Sciatic nerve (tissue), 2 donors: ENCODE measurements at regions not wholly inside any gene's neighbourhood (a gene's known extent, or its start where the extent isn't known, plus 50 kb on each side); places are given as distances from the start of the nearest gene placed in this dataset.
"Not testable (repeated sequence)": the region's sequence is repeated elsewhere in the genome, so short reads cannot be mapped to it uniquely, and the experiment has no call there.

ENCODE experiments used
- ATAC-seq: fragments of 200-7000 bp; cut with Tn5 transposase; one replicate; pipeline ENCODE4 v1.9.1; 2020; ENCODE audit warnings: mild to moderate bottlenecking, moderate library complexity
- DNase-seq: peaks from one replicate; pipeline ENCODE4 v3.0.0-alpha.2; 2020; ENCODE audit warnings: low spot score
- intact Hi-C: fragments of 100-400 bp; cut with DNase I; formaldehyde crosslinking; loops from one replicate; pipeline ENCODE4 v1.14.2; 2022
- donor health status: DM: no; HTN: no; CAD: no.
- donor health status: DM: no; HTN: no; CAD: no.

DNA sequence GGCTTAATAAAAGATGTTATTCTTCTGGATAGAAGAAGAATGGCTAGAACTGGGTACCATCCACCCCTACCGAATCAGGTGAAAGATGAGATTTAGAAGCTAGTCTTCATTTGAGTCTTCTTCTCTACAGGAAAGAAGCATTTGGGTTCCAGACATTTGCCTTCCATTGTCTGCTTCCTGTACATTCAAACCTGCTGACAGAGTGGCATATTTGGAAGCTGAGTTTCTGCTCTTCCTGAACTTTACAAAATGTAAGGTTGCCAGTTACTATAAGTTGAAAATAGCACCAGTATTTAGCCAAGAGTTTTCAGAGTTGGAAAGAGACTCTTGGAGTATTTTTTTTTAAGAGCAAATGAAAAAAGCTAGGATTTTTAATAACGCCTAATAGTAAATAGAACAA, 525.4 kb upstream of the TLE4 start:
- DNase-seq (no peak), ATAC-seq (no peak)
- intact Hi-C loops, result no loop called here

DNA sequence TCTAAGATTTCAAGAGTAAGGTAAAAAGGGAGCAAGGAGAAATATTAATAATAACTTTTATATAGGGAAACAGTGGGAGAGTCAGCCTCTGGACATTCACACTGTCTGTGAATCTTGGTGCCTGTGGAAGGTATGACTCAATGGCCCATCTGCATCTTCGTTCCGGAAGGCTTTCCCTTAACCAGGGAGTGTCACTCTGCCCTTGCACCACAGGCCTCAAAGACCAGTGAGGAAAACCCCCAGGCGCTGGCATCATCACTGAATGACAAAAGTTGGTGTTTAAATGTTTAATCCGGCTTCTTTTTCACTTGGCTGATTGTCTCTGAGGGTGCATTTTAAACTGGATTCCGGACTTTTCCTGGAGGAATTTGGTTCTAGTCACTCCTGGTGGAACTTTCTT, 522.4 kb upstream of the TLE4 start:
- DNase-seq, result no peak
- no peak for ATAC-seq
- intact Hi-C loops, result no loop called here

DNA sequence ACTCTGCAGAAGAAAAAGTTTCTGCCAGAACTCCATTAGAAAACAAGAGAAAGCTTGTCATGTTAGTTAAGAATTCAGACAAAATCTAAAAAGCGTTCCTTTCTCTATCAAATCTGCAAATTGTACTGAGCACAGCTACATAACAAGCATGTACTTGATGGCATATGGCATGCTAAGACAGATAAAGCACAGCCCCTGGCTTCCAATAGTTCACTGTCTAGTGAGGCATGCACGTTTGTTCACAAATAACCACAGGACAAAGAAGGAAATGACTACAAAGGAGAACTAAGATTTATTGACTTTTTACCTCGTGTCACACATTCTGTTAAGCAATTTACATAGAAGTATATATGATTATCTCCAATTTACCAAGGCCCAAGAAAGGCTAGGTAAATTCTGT, 518.2 kb upstream of the TLE4 start:
- DNase-seq (no peak), ATAC-seq (no peak)
- intact Hi-C loops, result no loop called here

DNA sequence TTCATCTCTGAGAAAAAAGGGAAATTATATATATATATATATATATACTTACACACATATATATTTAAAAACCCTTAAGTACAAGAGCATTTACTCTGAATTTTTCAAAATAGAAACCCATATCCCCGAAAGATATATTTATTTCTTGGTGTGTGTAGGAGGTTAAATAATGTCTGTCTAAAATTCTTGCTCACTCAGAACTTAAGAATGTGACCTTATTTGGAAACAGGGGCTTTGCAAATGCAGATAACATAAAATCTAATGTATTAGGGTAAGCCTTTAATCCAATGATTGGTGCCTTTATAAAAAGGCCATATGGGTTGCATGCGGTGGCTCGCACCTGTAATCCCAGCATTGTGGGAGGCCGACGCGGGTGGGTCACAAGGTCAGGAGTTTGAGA, 517.3 kb upstream of the TLE4 start:
- no peak for ATAC-seq
- DNase-seq, result no peak
- intact Hi-C loops, result no loop called here

DNA sequence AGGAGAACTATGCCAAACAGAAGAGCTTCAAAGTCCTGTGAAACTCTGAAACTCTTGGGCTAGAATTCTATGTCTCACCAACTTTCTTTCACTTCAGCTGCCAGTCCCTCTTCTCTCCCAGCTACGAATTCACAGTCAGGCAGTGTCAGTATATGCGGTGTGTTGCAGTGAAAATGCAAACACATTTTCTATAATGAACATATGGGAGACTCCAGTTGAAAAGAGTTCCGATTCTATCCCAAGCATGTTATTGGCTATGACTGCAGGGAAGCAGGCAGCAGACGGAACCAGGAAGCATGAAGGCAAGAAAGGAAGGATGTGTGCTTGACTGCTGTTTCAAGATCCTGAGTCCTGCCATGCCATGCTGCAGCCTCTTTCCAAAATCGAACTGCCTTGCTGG, 515.7 kb upstream of the TLE4 start:
- no peak for ATAC-seq
- no peak for DNase-seq
- intact Hi-C loops, result no loop called here

DNA sequence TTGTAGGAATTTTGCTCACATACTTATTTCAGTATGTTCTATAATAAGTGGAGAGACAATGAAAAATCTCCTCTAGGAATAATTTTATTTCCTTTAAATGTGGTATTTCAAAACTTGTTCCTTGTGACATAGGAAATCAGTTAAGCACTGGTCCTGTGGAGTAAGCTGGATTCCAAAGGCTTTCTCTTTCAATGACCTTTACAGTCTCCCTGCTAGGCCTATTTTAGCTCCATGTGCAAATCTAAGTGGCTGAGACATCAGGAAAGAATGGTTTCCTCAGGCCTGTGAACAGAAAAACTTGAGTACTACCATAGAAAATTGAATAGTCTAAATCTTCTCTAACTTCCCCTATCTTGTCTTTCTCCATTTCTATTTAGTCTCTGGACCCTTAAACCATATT, 514.2 kb upstream of the TLE4 start:
- intact Hi-C loops, result no loop called here
- DNase-seq, result no peak
- ATAC-seq, result no peak

DNA sequence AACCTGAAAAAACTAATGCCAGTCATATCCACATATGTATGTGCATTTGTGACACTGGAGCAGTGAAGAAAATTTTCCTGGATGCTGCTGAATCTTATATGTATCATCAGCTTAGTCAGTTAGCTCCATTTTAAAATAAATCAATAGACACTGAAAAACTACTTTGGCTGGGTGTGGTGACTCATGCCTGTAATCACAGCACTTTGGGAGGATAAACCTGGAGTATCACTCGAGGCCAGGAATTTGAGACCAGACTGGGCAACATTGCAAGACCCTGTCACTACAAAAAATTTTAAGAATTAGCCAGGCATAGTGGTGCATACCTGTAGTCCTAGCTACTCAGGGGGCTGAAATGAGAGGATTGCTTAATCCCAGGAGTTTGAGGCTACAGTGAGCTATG, 511.0 kb upstream of the TLE4 start:
- no peak for ATAC-seq

DNA sequence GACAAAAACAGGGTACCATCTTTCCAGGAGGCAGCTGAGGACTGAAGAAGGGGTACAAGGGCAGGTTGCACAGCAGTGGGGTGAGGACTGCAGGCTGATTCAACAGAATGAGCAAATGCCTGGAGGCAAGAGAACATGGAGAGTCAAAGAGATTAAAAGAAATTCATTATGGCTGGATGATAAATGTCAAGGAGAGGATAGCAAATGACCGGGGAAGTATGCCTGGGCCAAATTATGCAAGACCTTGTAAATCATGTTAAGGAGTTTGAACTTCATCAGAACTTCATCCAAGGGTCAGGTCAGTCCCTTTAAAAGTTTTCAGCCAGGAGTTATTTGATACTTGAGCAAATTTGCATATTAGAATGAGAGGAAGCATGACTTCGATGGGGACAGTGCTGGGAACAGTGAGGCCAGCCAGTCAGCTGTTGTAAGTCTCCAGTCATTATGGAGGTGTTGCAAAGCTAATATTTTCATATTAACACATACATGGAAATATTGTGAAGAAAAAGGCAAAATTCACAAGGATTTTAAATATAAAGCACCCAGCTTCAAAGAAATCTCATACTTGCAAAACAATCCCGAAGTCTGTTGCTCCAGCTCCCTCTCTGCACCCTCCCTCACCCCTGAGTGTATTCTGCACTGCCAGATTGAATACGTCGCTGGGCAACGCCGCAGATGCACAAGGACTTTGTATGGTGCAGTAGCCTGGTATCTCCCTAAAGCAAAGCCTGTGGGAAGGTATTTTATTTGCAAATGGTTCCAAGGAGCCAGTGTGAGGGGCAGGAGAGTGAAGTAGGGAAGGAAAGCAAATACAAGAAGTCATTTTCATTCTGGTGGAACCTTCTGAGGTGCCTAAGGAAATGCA, 509.8 kb upstream of the TLE4 start:
- DNase-seq, result no peak
- intact Hi-C loops, result no loop called here

More for the DNA sequence above, 511.0 kb upstream of the TLE4 start:
- DNase-seq, result no peak
- intact Hi-C loops, result no loop called here

DNA sequence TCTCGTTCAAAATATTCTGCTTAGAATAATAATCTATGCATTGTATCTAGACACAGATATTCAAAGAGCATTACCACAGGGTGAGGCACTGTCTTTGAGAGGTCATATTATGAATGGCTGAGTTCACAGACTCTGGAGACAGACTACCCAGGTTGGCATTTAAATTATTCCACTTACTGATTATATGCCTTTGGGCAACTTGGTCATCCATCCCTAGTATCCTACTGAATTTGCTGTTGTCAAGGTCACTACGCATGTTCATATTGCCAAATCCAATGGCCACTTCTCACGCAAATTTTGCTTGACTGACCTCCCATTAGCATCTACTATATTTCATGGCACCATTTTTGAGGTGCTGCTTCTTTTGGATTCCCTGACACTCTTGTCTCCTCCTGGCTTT, 498.6 kb upstream of the TLE4 start:
- ATAC-seq, result no peak
- DNase-seq, result no peak
- intact Hi-C loops, result no loop called here

More for the DNA sequence above, 509.8 kb upstream of the TLE4 start:
- no peak for ATAC-seq

DNA sequence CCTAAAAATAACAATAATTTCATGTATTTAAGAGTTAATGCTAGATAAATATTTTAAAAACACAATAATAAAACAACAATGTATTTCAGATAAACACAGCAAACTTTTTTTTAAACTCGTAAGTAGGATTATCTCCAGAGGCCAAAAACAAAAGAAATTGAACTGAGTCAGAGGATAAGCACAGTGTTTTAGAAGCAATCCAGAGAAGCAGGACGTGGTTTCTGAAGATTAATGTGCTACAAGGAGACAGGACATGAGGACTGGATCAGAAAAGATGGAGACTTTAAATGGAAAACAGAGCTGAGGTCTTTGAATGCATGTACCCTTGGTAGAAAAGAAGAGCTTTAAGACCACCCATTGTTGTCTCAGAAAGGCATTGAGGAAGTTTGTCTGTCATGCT, 491.2 kb upstream of the TLE4 start:
- DNase-seq, result no peak
- intact Hi-C loops, result no loop called here
- ATAC-seq, result no peak

DNA sequence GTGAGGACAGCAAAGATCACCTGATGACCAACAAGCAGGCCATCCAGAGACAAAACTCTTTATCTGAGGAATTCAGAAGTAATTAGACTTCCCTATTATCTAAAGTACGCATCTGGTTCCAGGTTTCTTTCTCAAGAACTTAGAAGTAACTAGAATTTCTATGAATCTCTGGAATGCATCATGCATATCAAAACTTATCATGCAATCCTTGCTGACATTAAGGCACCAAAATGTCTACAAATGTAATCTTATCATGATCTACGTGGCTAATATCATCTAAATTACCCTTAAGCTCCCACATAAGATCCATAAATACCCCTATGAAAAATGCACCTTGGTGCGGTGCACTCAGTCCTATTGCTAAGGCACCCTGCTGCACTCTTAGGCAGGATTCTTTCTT, 488.1 kb upstream of the TLE4 start:
- ATAC-seq (no peak), DNase-seq (no peak)
- intact Hi-C loops, result no loop called here

DNA sequence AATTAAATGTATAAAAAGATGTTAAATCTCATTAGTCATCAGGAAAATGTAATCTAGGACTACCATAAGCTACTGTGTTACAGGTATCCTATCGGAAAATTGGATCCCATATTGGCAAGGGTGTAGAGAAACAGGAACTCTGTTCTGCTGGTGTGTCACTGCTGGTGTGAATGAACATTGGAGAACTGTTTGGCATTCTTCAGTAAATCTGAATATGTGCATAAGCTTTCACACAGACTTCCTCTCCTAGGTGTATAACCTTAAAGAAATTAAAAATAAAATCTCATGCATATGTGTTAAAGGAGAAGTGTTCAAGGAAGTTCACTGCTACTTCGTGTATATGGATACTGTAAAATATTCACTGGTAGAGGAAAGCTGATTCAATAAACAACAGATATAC, 484.6 kb upstream of the TLE4 start:
- intact Hi-C loops, result no loop called here
- no peak for DNase-seq
- ATAC-seq, result no peak

DNA sequence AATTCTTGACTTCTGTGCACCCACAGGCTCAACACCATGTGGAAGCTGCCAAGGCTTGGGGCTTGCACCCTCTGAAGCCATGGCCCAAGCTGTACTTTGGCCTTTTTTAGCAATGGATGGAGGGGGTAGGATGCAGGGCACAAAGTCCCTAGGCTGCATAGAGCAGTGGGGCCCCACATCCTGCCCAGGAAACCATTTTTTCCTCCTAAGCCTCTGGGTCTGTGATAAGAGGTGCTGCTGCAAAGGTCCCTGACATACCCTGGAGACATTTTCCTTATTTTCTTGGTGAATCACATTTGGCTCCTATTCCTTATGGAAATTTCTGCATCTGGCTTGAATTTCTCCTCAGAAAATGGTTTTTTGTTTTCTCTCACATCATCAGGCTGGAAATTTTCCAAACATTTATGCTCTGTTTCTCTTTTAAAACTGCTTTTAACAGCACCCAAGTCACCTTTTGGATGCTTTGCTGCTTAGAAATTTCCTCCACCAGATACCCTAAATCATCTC, 482.7 kb upstream of the TLE4 start:
- DNase-seq (no peak), ATAC-seq (no peak)
- intact Hi-C loops, result no loop called here

DNA sequence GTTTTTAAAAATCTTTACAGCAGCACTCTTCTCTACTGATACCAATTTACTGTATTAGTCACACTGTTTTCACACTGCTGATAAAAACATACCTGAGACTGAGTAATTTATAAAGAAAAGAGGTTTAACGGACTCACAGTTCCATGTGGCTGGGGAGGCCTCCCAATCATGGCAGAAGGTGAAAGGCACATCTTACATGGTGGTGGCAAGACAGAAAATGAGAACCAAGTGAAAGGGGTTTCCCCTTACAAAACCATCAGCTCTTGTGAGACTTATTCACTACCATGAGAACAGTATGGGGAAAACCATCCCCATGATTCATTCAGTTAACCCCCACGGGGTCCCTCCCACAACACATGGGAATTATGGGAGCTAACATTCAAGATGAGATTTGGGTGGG, 481.9 kb upstream of the TLE4 start:
- DNase-seq, intact Hi-C loops, ATAC-seq: not testable (repeated sequence)

DNA sequence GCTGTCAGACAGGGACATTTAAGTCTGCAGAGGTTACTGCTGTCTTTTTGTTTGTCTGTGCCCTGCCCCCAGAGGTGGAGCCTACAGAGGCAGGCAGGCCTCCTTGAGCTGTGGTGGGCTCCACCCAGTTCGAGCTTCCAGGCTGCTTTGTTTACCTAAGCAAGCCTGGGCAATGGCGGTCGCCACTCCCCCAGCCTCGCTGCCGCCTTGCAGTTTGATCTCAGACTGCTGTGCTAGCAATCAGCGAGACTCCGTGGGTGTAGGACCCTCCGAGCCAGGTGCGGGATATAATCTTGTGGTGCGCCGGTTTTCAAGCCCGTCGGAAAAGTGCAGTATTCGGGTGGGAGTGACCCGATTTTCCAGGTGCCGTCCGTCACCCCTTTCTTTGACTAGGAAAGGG, 468.5 kb upstream of the TLE4 start:
- intact Hi-C loops, ATAC-seq, DNase-seq: not testable (repeated sequence)

DNA sequence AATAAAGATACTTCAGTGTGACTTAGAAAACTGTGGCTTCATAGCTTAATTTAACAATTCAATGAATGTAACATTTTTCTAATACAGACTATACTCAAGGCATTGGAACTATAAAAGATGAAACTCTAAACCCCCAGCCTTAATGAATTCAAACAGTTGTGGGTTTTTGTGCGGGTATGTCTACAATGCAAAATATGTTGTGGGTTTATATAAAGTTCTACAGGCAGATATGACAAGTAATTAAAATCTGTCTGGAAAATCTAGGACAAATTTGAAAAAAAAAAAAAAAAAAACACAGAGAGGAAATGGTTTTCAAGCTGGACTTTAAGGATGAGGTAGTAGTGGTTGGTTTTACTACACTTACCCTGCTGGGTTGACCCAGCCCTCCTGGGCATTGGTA, 467.5 kb upstream of the TLE4 start:
- ATAC-seq, result no peak
- intact Hi-C loops, result no loop called here
- DNase-seq, result no peak

DNA sequence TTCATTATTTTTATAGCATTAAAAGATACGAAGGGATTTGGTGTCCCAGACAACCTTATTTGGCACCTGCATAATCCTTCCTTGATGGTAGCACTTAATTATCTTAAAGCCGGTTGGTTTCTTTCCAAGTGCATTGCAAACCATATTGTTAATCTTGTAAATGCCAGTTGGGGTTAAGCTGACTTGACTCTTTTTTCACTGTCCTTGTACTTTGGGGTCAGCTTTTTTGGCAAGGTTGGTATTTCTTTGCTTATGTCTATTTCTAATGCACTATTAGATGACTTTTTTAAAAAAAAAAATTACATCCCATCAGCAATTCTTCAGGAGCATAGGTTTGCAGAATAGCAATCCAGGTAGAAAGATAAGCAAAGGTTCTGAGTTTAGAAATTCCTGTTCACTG, 466.8 kb upstream of the TLE4 start:
- ATAC-seq (no peak), DNase-seq (no peak)
- intact Hi-C loops, result no loop called here

DNA sequence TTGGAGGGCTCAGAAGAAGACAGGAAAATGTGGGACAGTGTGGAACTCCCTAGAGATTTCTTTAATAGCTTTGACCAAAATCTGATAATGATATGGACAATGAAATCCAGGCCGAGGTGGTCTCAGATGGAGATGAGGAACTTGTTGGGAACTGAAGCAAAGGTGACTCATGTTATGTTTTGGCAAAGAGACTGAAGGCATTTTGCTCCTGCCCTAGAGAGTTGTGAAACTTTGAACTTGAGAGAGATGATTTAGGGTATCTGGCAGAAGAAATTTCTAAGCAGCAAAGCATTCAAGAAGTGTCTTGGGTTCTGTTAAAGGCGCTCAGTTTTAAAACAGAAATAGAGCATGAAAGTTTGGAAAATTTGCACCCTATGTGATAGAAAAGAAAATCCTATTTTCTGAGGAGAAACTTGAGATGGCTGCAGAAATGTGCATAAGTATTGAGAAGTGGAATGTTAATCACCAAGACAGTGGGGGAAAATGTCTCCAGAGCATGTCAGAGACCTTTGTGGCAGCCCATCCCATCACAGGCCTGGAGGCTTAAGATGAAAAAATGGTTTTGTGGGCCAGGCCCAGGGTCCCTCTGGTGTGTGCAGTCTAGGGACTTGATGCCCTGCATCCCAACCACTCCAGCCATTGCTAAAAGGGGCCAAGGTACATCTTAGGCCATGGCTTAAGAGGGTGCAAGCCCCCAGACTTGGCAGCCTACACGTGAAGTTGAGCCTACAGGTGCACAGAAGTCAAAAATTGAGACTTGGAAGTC, 463.7 kb upstream of the TLE4 start:
- no peak for DNase-seq
- intact Hi-C loops, result no loop called here

DNA sequence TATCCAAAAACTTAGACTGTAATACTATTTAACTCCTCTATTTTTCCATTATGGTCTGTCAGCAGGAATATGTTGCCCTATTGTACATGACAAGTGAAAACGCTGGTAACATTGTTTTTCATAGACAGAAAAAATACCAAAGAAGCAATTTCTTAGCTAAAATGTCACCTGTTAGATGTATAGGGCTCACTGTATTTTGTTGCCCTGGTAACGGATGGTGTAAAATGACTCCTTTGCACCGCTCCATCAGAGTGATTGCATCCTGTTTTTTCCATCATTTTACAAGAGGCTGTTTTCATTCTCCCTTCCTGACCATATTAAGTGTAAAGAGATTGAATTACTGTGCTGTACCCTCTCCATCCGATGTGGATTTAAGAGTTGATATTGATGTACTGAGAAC, 460.1 kb upstream of the TLE4 start:
- no peak for DNase-seq
- intact Hi-C loops, result no loop called here

More for the DNA sequence above, 463.7 kb upstream of the TLE4 start:
- ATAC-seq, result no peak

DNA sequence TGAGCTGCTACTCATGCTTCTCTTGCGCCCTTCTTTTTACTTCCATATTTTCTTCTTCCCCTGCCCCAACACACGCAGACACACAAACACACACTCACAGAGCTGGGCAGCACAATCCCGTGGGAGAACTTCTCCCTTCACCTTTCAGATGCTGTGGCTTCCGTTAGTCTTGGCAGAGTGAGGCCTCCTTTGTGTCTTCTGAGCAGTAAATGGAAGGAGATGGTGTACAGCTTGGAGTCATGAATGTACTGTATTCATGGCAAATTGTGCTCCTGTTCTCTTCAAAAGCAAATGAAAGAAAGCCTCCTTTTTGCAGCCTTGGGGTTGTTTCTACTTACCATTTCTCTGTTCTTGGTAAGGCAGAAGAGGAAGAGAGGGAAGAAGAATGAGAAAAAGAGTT, 456.6 kb upstream of the TLE4 start:
- intact Hi-C loops, result no loop called here
- DNase-seq, result no peak
- ATAC-seq, result no peak

More for the DNA sequence above, 460.1 kb upstream of the TLE4 start:
- ATAC-seq, result no peak
